ENCODE measurements at regions not wholly inside any gene's neighbourhood (a gene's known extent, or its start where the extent isn't known, plus 50 kb on each side); places are given as distances from the start of the nearest gene placed in this dataset.

GRCh38 chr9:90986161-90986560 is 184.5 kb downstream of the SYK start:
- H3K9me3 ChIP-seq (ENCODE audit: low read depth, low read length, poor library complexity, severe bottlenecking): no peaks in the 10 kb centered on the region
- no peak for DNase-seq (ENCODE audit: low spot score)
- ChIA-PET CTCF (no interaction called here), POLR2A (ENCODE audit: low non-redundant PET) (no interaction called here)
- no peaks in the 10 kb centered on the region for H3K36me3 ChIP-seq (ENCODE audit: insufficient read depth, low read length, poor library complexity, severe bottlenecking)
- no peaks in the 10 kb centered on the region for H3K27me3 ChIP-seq (replicated peaks; ENCODE audit: insufficient read depth, low read depth, low read length, poor library complexity)
- TF ChIP-seq, protein P1, sequence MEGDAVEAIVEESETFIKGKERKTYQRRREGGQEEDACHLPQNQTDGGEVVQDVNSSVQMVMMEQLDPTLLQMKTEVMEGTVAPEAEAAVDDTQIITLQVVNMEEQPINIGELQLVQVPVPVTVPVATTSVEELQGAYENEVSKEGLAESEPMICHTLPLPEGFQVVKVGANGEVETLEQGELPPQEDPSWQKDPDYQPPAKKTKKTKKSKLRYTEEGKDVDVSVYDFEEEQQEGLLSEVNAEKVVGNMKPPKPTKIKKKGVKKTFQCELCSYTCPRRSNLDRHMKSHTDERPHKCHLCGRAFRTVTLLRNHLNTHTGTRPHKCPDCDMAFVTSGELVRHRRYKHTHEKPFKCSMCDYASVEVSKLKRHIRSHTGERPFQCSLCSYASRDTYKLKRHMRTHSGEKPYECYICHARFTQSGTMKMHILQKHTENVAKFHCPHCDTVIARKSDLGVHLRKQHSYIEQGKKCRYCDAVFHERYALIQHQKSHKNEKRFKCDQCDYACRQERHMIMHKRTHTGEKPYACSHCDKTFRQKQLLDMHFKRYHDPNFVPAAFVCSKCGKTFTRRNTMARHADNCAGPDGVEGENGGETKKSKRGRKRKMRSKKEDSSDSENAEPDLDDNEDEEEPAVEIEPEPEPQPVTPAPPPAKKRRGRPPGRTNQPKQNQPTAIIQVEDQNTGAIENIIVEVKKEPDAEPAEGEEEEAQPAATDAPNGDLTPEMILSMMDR (conservative IDR thresholded peaks at IDR 0.05; ENCODE audit: low read depth, low read length): no peak
- TF ChIP-seq EZH2 (IDR thresholded peaks at IDR 0.05; ENCODE audit: borderline replicate concordance, low read depth, low read length, poor library complexity, severe bottlenecking): no peak
- no peak overlapping the region for H3K27ac ChIP-seq (ENCODE audit: low read depth, low read length, poor library complexity, severe bottlenecking)
- H3K4me3 ChIP-seq (ENCODE audit: low read depth, low read length, poor library complexity, severe bottlenecking): no peak overlapping the region
- intact Hi-C loops (cut with micrococcal nuclease; ENCODE audit: unreplicated experiment): no loop called here
- no peaks in the 10 kb centered on the region for H3K4me1 ChIP-seq (ENCODE audit: insufficient read depth, low read length, poor library complexity, severe bottlenecking)
- no TSS peak for BruUV-seq (replicated peaks)

DNA sequence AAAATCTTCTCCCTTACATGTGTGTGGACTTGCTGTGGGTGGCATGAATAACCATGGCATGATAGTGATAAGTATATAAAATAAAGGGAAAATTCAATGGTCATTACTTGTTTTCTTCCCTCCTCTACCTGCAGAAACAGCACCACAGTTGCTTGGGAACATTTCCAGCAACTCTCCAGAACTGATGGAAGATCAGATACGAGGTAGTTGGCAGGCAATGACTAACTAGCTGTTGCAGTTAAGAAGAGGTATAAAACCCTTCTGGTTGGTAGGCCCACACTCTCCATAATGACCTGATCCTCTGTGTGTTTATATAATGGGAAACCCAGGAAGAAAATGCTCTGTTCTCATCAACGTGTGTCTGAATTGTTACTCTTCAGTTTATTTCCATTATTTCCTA is 185.9 kb downstream of the SYK start:
- BruUV-seq (replicated peaks): no TSS peak
- H3K36me3 ChIP-seq (ENCODE audit: insufficient read depth, low read length, poor library complexity, severe bottlenecking): no peaks in the 10 kb centered on the region
- POLR2A ChIA-PET (ENCODE audit: low non-redundant PET): no interaction called here
- no peak for DNase-seq (ENCODE audit: low spot score)
- H3K4me1 ChIP-seq (ENCODE audit: insufficient read depth, low read length, poor library complexity, severe bottlenecking): no peaks in the 10 kb centered on the region
- no peak overlapping the region for H3K4me3 ChIP-seq (ENCODE audit: low read depth, low read length, poor library complexity, severe bottlenecking)
- CTCF ChIA-PET: no interaction called here
- no peak for TF ChIP-seq EZH2 (IDR thresholded peaks at IDR 0.05; ENCODE audit: borderline replicate concordance, low read depth, low read length, poor library complexity, severe bottlenecking)
- TF ChIP-seq, protein P1 (conservative IDR thresholded peaks at IDR 0.05; ENCODE audit: low read depth, low read length): no peak
- H3K27me3 ChIP-seq (replicated peaks; ENCODE audit: insufficient read depth, low read depth, low read length, poor library complexity): no peaks in the 10 kb centered on the region
- H3K9me3 ChIP-seq (ENCODE audit: low read depth, low read length, poor library complexity, severe bottlenecking): no peaks in the 10 kb centered on the region
- intact Hi-C loops (cut with micrococcal nuclease; ENCODE audit: unreplicated experiment): no loop called here
- H3K27ac ChIP-seq (ENCODE audit: low read depth, low read length, poor library complexity, severe bottlenecking): no peak overlapping the region

DNA sequence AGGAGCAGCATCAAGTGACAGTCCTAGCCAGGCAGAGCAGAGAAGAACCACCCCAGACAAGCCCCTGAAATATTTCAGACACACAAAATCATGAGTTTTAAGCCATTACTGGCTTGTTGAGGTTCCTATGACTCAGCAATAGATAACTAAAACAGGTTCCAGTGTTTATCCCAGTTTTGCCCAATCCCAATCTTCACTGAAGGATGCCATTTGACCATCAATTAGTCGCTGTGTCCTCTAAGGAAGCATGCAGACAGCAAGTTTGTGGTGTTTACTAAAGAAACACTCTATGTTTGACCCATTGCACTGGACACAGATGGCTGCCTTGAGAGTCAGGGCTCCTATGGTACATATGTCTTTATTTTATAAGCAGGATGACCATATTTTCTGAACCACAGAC is 186.7 kb downstream of the SYK start:
- DNase-seq (ENCODE audit: low spot score): no peak
- no peaks in the 10 kb centered on the region for H3K27me3 ChIP-seq (replicated peaks; ENCODE audit: insufficient read depth, low read depth, low read length, poor library complexity)
- intact Hi-C loops (cut with micrococcal nuclease; ENCODE audit: unreplicated experiment): no loop called here
- H3K9me3 ChIP-seq (ENCODE audit: low read depth, low read length, poor library complexity, severe bottlenecking): no peaks in the 10 kb centered on the region
- no peak overlapping the region for H3K4me3 ChIP-seq (ENCODE audit: low read depth, low read length, poor library complexity, severe bottlenecking)
- POLR2A ChIA-PET (ENCODE audit: low non-redundant PET): no interaction called here
- CTCF ChIA-PET: no interaction called here
- TF ChIP-seq, protein P1 (conservative IDR thresholded peaks at IDR 0.05; ENCODE audit: low read depth, low read length): no peak
- TF ChIP-seq EZH2 (IDR thresholded peaks at IDR 0.05; ENCODE audit: borderline replicate concordance, low read depth, low read length, poor library complexity, severe bottlenecking): no peak
- BruUV-seq (replicated peaks): no TSS peak
- H3K27ac ChIP-seq (ENCODE audit: low read depth, low read length, poor library complexity, severe bottlenecking): no peak overlapping the region
- no peaks in the 10 kb centered on the region for H3K4me1 ChIP-seq (ENCODE audit: insufficient read depth, low read length, poor library complexity, severe bottlenecking)
- H3K36me3 ChIP-seq (ENCODE audit: insufficient read depth, low read length, poor library complexity, severe bottlenecking): no peaks in the 10 kb centered on the region
